ENCODE measurements at regions not wholly inside any gene's neighbourhood (a gene's known extent, or its start where the extent isn't known, plus 50 kb on each side); places are given as distances from the start of the nearest gene placed in this dataset.
"Not testable (repeated sequence)": the region's sequence is repeated elsewhere in the genome, so short reads cannot be mapped to it uniquely, and the experiment has no call there.

DNA sequence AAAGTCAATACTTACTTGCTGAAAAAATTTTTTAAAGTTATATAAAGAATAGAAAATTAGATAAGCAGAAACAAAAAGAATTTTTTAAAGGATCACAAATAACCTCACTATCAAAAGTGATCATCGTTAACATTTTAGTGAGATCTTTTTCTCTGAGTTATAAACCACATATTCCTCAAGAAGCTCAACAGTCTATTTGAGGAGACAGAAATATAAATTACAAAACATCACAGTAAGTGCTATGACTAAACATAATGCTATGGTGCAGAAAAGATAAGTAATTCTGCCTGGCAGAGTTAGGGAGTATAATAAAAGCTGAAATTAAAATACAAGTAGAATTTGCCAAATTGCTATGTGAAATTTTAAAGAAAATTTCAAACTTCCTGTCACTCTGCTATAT lies 226.7 kb downstream of the LMBRD1 start:
- H3K4me1 ChIP-seq, result no peaks in the 10 kb centered on the region
- H3K27me3 ChIP-seq (ENCODE audit: control insufficient read depth, insufficient read depth, low read length), result no peaks in the 10 kb centered on the region
- no peaks in the 10 kb centered on the region for H3K36me3 ChIP-seq (ENCODE audit: control insufficient read depth, insufficient read depth, low read length)
- H3K9me3 ChIP-seq (ENCODE audit: control insufficient read depth, low read length), result no peaks in the 10 kb centered on the region
- no peak overlapping the region for H3K4me3 ChIP-seq (ENCODE audit: low read depth, low read length)
- H2AFZ ChIP-seq, result no peak overlapping the region
- no peaks in the 10 kb centered on the region for H3K79me2 ChIP-seq
- H3K4me2 ChIP-seq (ENCODE audit: low read length), result no peak overlapping the region
- no peak overlapping the region for H3K27ac ChIP-seq
- H3K9ac ChIP-seq, result no peak overlapping the region
- TF ChIP-seq, protein P1, sequence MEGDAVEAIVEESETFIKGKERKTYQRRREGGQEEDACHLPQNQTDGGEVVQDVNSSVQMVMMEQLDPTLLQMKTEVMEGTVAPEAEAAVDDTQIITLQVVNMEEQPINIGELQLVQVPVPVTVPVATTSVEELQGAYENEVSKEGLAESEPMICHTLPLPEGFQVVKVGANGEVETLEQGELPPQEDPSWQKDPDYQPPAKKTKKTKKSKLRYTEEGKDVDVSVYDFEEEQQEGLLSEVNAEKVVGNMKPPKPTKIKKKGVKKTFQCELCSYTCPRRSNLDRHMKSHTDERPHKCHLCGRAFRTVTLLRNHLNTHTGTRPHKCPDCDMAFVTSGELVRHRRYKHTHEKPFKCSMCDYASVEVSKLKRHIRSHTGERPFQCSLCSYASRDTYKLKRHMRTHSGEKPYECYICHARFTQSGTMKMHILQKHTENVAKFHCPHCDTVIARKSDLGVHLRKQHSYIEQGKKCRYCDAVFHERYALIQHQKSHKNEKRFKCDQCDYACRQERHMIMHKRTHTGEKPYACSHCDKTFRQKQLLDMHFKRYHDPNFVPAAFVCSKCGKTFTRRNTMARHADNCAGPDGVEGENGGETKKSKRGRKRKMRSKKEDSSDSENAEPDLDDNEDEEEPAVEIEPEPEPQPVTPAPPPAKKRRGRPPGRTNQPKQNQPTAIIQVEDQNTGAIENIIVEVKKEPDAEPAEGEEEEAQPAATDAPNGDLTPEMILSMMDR (IDR thresholded peaks at IDR 0.05), result no peak

DNA sequence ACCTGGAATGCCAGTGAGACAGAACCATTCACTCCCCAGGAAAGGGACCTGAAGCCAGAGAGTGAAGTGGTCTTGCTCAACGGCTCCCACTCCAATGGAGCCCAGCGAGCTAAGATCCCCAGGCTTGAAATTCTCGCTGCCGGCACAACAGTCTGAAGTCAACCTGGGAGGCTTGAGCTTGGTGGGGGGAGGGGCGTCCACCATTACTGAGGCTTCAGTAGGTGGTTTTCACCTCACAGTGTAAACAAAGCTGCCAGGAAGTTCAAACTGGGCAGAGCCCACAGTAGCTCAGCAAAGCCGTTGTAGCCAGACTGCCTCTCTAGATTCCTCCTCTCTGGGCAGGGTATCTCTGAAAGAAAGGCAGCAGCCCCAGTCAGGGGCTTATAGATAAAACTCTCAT lies 236.2 kb downstream of the LMBRD1 start:
- not testable (repeated sequence) for H3K27me3 ChIP-seq (ENCODE audit: control insufficient read depth, insufficient read depth, low read length); H3K4me3 ChIP-seq (ENCODE audit: low read depth, low read length); H2AFZ ChIP-seq; H3K27ac ChIP-seq; H3K9me3 ChIP-seq (ENCODE audit: control insufficient read depth, low read length); H3K4me2 ChIP-seq (ENCODE audit: low read length); H3K9ac ChIP-seq; H3K36me3 ChIP-seq (ENCODE audit: control insufficient read depth, insufficient read depth, low read length); H3K4me1 ChIP-seq; H3K79me2 ChIP-seq

DNA sequence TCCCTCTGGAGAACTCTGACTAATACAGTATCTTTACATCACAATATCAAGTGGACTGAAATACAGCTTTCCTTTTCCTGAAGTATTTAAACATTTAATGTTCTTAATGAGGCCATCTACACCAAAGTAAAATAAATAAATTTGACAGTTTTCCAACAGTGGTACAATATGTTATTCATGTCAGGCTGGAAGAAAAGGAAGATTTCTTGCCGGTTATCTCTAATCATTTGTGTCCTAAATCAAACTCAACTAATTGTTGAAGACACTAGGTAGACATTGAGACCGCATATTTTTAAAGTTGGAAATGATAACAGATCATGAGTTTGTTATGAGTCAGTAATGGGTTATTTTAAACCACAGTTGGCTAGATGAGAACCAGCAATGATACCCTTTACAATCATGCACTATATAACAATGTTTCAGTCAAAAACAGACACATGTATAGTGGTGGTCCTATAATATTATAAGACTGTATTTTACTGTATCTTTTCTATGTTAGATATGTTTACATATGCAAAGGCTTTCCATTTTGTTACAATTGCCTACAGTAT lies 241.6 kb downstream of the LMBRD1 start:
- Histone ChIP-seq H3K4me2 (ENCODE audit: low read length) (no peak overlapping the region), H2AFZ (no peak overlapping the region), H3K27ac (no peak overlapping the region), H3K79me2 (no peaks in the 10 kb centered on the region), H3K4me1 (no peaks in the 10 kb centered on the region), H3K36me3 (ENCODE audit: control insufficient read depth, insufficient read depth, low read length) (no peaks in the 10 kb centered on the region), H3K9me3 (ENCODE audit: control insufficient read depth, low read length) (no peaks in the 10 kb centered on the region), H3K4me3 (ENCODE audit: low read depth, low read length) (no peak overlapping the region), H3K9ac (no peak overlapping the region), H3K27me3 (ENCODE audit: control insufficient read depth, insufficient read depth, low read length) (no peaks in the 10 kb centered on the region)
- TF ChIP-seq, protein P1 (IDR thresholded peaks at IDR 0.05), result no peak

DNA sequence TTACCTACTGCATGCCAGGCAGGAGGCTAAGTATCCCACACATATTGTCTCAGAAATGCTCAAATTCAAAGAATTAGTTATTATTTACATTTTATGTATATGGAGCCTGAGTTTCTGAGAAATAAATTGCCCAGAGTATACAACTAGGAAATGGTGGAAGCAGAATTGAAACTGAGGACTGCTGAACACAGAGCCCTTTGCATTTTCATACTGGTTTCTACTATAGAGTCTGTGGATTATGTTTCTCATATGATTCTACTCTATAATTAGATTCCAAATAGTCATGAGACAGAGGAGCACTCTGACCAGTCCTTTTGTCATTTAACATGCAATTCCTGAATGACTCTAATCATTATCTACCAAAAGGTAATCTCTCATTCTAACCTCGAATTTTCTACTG lies 254.3 kb downstream of the LMBRD1 start:
- no peak overlapping the region for H3K4me3 ChIP-seq (ENCODE audit: low read depth, low read length)
- no peak overlapping the region for H3K27ac ChIP-seq
- no peak overlapping the region for H3K9ac ChIP-seq
- no peaks in the 10 kb centered on the region for H3K9me3 ChIP-seq (ENCODE audit: control insufficient read depth, low read length)
- no peaks in the 10 kb centered on the region for H3K36me3 ChIP-seq (ENCODE audit: control insufficient read depth, insufficient read depth, low read length)
- no peak overlapping the region for H2AFZ ChIP-seq
- no peaks in the 10 kb centered on the region for H3K27me3 ChIP-seq (ENCODE audit: control insufficient read depth, insufficient read depth, low read length)
- TF ChIP-seq, protein P1 (IDR thresholded peaks at IDR 0.05), result no peak
- H3K79me2 ChIP-seq, result no peaks in the 10 kb centered on the region
- no peaks in the 10 kb centered on the region for H3K4me1 ChIP-seq
- no peak overlapping the region for H3K4me2 ChIP-seq (ENCODE audit: low read length)

DNA sequence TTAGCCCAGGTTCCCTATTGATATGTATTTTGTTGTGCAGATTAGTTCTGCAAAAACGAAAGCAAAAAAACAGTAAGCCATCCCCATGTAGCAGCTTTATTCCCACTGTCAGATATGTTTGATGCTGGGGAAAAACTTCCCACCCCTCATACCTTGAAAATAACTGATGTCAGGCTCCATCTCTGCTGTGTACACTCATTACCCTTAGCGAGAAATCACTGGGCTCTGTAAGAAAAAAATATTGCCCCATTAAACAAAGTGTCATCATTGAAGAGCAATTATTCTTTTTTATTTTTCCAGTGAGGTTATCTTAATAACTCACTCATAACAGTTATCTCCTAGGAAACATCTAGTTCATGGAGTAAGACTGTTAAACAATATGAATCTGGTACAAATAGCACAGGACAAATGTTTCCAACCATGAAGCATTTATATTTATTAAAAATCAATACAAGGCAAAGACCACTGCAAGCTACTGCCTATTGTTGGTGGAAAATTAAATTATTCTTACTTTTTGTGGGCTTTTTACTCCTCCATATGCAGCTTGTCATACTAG lies 268.8 kb downstream of the LMBRD1 start:
- no peak overlapping the region for H2AFZ ChIP-seq
- no peak overlapping the region for H3K9ac ChIP-seq
- H3K27ac ChIP-seq, result no peak overlapping the region
- TF ChIP-seq, protein P1 (IDR thresholded peaks at IDR 0.05), result no peak
- H3K9me3 ChIP-seq (ENCODE audit: control insufficient read depth, low read length), result no peaks in the 10 kb centered on the region
- H3K4me2 ChIP-seq (ENCODE audit: low read length), result no peak overlapping the region
- H3K4me1 ChIP-seq, result no peaks in the 10 kb centered on the region
- H3K79me2 ChIP-seq, result no peaks in the 10 kb centered on the region
- H3K36me3 ChIP-seq (ENCODE audit: control insufficient read depth, insufficient read depth, low read length), result no peaks in the 10 kb centered on the region
- no peak overlapping the region for H3K4me3 ChIP-seq (ENCODE audit: low read depth, low read length)
- no peaks in the 10 kb centered on the region for H3K27me3 ChIP-seq (ENCODE audit: control insufficient read depth, insufficient read depth, low read length)

DNA sequence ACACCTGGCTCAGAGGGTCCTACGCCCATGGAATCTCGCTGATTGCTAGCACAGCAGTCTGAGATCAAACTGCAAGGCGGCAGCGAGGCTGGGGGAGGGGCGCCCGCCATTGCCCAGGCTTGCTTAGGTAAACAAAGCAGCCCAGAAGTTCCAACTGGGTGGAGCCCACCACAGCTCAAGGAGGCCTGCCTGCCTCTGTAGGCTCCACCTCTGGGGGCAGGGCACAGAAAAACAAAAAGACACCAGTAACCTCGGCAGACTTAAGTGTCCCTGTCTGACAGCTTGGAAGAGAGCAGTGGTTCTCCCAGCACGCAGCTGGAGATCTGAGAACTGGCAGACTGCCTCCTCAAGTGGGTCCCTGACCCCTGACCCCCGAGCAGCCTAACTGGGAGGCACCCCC lies 281.3 kb downstream of the LMBRD1 start:
- H3K36me3 ChIP-seq (ENCODE audit: control insufficient read depth, insufficient read depth, low read length); H2AFZ ChIP-seq; H3K4me3 ChIP-seq (ENCODE audit: low read depth, low read length); H3K9ac ChIP-seq; H3K27ac ChIP-seq; H3K4me1 ChIP-seq; H3K27me3 ChIP-seq (ENCODE audit: control insufficient read depth, insufficient read depth, low read length); H3K79me2 ChIP-seq; H3K9me3 ChIP-seq (ENCODE audit: control insufficient read depth, low read length); H3K4me2 ChIP-seq (ENCODE audit: low read length): not testable (repeated sequence)
